ENCODE measurements at regions not wholly inside any gene's neighbourhood (a gene's known extent, or its start where the extent isn't known, plus 50 kb on each side); places are given as distances from the start of the nearest gene placed in this dataset.
A peak's percentile ranks its signal among the peaks of the same experiment; 100 is the strongest.

DNA sequence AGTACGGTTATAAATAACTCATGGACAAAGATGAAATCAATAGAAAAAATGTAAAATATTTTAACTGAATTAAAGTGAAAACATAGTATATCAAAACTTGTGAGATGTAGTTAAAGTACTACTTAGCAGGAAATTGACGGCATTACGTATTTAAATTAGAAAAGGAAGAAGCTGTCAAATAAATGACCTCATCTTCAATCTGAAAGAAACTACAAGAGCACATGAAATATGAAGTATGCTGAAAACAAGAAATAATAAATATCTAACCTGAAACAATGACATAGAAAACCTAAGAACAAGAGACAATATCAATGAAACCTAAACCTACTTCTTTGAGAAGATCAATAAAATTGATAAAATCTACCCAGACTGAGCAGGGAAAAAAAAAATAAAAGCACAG, 122.2 kb upstream of the PDE4B start:
- H3K36me3 ChIP-seq: no peaks in the 10 kb centered on the region
- TF ChIP-seq, protein P1, sequence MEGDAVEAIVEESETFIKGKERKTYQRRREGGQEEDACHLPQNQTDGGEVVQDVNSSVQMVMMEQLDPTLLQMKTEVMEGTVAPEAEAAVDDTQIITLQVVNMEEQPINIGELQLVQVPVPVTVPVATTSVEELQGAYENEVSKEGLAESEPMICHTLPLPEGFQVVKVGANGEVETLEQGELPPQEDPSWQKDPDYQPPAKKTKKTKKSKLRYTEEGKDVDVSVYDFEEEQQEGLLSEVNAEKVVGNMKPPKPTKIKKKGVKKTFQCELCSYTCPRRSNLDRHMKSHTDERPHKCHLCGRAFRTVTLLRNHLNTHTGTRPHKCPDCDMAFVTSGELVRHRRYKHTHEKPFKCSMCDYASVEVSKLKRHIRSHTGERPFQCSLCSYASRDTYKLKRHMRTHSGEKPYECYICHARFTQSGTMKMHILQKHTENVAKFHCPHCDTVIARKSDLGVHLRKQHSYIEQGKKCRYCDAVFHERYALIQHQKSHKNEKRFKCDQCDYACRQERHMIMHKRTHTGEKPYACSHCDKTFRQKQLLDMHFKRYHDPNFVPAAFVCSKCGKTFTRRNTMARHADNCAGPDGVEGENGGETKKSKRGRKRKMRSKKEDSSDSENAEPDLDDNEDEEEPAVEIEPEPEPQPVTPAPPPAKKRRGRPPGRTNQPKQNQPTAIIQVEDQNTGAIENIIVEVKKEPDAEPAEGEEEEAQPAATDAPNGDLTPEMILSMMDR (IDR thresholded peaks at IDR 0.05): no peak
- no peak overlapping the region for H3K9ac ChIP-seq (ENCODE audit: low read depth in 2 of 2, low read length in 2 of 2)
- no peak for DNase-seq
- no peaks in the 10 kb centered on the region for H3K4me1 ChIP-seq
- H3K27me3 ChIP-seq: no peaks in the 10 kb centered on the region
- H3K4me3 ChIP-seq: no peak overlapping the region
- intact Hi-C loops (cut with DNase I): no loop called here
- no peak overlapping the region for H3K27ac ChIP-seq
- H3K9me3 ChIP-seq: no peaks in the 10 kb centered on the region

DNA sequence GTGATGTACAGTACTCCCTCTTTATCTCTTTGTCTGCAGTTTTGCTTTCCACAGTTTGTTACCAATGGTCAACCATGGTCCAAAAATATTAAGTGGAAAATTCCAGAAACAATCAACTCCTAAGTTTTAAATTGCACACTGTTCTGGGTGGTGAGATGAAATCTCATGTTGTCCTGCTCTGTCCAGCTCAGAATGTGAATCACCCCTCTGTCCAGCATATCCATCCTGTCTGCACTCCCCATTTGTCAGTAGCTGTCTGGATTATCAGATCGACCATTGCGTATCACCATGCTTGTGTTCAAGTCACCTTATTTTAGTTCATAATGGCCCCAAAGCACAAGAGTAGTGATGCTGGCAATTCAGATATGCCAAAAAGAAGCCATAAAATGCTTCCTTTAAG, 118.2 kb upstream of the PDE4B start:
- H3K36me3 ChIP-seq: no peaks in the 10 kb centered on the region
- intact Hi-C loops (cut with DNase I): no loop called here
- no peak overlapping the region for H3K9ac ChIP-seq (ENCODE audit: low read depth in 2 of 2, low read length in 2 of 2)
- no peak for DNase-seq
- no peak overlapping the region for H3K27ac ChIP-seq
- no peaks in the 10 kb centered on the region for H3K27me3 ChIP-seq
- TF ChIP-seq, protein P1 (IDR thresholded peaks at IDR 0.05): no peak
- no peaks in the 10 kb centered on the region for H3K4me1 ChIP-seq
- H3K4me3 ChIP-seq: no peak overlapping the region
- H3K9me3 ChIP-seq: no peaks in the 10 kb centered on the region

DNA sequence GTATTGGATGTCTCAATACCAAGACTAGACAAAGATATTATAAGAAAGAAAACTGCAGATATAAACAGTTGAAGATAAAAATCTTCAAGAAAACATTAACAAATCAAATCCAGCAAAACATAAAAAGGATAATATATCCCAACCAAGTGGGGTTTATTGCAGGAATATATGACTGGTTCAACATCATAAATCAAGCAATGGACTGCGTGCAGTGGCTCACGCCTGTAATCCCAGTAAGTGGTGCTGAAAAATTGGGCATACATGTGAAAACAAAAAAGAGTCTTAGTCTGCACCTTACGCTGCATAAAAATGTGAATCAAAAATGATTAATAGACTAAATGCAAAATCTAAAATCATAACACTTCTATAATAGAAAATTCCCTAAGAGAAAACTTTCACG, 112.9 kb upstream of the PDE4B start:
- Histone ChIP-seq H3K36me3 (no peaks in the 10 kb centered on the region), H3K4me3 (no peak overlapping the region), H3K27ac (no peak overlapping the region), H3K9ac (ENCODE audit: low read depth in 2 of 2, low read length in 2 of 2) (no peak overlapping the region), H3K27me3 (no peaks in the 10 kb centered on the region), H3K4me1 (no peaks in the 10 kb centered on the region), H3K9me3 (no peaks in the 10 kb centered on the region)
- no peak for DNase-seq
- TF ChIP-seq, protein P1 (IDR thresholded peaks at IDR 0.05): no peak
- intact Hi-C loops (cut with DNase I): loop anchor here (10.0 kb wide), 1 partner anchor 605 kb away; no protein-coding TSS in a partner anchor

DNA sequence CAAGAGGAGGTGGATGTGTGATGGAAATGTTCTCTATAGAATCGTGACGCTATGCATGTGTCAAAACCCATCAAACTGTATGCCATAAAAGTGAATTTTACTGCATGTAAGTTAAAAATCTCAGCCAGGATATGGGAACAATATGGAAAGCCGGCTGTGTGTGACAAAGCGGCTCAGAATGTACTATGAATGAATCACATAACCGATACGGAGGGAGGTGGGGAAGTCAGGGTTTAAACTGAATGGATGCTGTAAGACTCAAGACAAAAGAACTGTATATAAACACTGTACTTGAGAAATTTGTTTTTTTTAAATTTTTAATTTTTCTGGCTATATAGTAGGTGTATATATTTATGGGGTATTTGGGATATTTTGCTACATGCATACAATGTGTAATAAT, 111.6 kb upstream of the PDE4B start:
- no peak overlapping the region for H3K4me3 ChIP-seq
- no peaks in the 10 kb centered on the region for H3K27me3 ChIP-seq
- H3K9ac ChIP-seq (ENCODE audit: low read depth in 2 of 2, low read length in 2 of 2): no peak overlapping the region
- H3K36me3 ChIP-seq: no peaks in the 10 kb centered on the region
- TF ChIP-seq, protein P1 (IDR thresholded peaks at IDR 0.05): no peak
- no peaks in the 10 kb centered on the region for H3K4me1 ChIP-seq
- no peak overlapping the region for H3K27ac ChIP-seq
- H3K9me3 ChIP-seq: no peaks in the 10 kb centered on the region
- DNase-seq: no peak
- intact Hi-C loops (cut with DNase I): loop anchor here (10.0 kb wide), 1 partner anchor 606 kb away; no protein-coding TSS in a partner anchor

DNA sequence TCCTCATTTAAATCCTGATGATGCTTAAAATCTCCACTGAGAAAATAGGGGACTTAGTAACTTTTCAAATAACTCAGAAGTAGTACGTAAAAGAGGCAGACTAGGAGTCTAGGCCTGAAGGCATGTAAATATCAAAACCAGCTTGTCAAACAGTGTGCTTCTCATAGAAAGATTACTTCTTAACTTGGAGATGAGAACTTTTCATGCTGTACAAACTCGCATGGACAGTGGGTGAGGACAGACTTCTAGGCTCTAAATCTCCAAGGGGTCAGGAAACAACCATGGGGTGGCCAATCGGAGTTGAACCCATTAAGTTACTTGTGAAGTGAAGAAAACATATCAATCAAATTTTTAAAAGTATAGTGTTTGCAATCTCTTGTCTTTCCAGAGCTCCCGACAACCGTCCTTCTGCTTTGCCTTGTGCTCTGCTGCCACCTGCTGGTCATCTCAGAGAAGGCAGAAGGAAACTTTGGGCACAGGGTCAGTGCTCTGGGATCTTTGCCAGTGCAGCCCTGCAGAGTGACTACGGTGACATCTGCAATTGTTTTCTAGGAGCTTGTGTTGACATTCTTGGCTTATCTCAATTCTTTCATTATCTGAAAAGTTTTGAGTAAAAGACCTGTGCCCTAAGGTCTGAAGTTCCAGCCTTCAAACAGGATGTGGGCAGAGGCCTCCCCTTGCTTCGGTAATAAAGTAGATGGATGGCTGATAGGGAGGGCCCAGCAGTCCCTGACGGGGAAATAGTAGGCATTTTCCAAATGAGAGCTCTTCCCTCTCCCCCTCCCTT, 105.1 kb upstream of the PDE4B start:
- Histone ChIP-seq H3K4me1 (peaks cover 3% of the 10 kb centered on the region), H3K36me3 (no peaks in the 10 kb centered on the region), H3K27me3 (no peaks in the 10 kb centered on the region), H3K9ac (ENCODE audit: low read depth in 2 of 2, low read length in 2 of 2) (no peak overlapping the region), H3K9me3 (no peaks in the 10 kb centered on the region), H3K27ac (no peak overlapping the region), H3K4me3 (no peak overlapping the region)
- intact Hi-C loops (cut with DNase I): loop anchor here (2.0 to 10.0 kb wide), 3 partner anchors 255 to 613 kb away; no protein-coding TSS in a partner anchor
- TF ChIP-seq, protein P1 (IDR thresholded peaks at IDR 0.05): peak; percentile 97
- peak; percentile 92 for DNase-seq
